ENCODE measurements at regions not wholly inside any gene's neighbourhood (a gene's known extent, or its start where the extent isn't known, plus 50 kb on each side); places are given as distances from the start of the nearest gene placed in this dataset.

DNA sequence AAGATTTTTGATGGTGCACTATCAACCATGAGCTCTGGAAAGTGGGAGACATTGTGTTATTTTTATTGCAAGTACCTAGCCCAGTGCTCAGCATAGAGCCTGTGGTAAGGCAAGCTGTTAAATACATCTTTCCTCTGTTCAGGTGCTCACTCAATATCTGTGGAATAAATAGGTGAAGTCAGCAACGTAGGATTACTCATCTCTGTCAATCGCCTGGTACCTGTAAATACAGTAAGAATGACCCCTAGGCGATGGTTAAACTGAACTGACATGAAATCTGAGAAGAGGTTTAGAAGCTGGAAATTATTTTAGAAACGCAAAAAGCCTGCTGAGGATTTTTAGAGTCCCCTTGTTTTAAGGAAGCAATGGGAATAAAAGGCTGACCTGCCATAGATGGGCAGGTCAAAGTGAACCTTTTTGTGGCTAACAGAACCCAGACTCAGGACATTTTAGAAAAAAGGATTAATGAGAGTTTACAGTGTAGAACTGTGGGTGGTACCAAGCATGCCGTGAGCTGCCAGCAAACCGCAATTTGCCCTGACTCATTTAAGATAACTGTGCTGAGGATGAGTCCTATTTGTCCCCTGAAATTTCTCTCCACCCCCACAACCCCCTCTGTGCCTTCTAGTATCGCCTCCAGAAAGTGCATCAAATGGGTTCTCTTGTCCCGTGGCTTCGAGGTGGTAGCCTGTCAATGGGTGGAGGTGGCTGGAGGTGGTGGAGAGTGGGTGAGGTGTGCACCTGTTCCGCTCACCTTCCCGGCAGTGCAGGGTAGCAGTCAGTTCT is 375.1 kb downstream of the MED10 start:
- TF ChIP-seq, protein P1, sequence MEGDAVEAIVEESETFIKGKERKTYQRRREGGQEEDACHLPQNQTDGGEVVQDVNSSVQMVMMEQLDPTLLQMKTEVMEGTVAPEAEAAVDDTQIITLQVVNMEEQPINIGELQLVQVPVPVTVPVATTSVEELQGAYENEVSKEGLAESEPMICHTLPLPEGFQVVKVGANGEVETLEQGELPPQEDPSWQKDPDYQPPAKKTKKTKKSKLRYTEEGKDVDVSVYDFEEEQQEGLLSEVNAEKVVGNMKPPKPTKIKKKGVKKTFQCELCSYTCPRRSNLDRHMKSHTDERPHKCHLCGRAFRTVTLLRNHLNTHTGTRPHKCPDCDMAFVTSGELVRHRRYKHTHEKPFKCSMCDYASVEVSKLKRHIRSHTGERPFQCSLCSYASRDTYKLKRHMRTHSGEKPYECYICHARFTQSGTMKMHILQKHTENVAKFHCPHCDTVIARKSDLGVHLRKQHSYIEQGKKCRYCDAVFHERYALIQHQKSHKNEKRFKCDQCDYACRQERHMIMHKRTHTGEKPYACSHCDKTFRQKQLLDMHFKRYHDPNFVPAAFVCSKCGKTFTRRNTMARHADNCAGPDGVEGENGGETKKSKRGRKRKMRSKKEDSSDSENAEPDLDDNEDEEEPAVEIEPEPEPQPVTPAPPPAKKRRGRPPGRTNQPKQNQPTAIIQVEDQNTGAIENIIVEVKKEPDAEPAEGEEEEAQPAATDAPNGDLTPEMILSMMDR (IDR thresholded peaks at IDR 0.05; ENCODE audit: low read depth, low read length), result no peak
- no peak for DNase-seq (ENCODE audit: extremely low read depth, low read depth)

DNA sequence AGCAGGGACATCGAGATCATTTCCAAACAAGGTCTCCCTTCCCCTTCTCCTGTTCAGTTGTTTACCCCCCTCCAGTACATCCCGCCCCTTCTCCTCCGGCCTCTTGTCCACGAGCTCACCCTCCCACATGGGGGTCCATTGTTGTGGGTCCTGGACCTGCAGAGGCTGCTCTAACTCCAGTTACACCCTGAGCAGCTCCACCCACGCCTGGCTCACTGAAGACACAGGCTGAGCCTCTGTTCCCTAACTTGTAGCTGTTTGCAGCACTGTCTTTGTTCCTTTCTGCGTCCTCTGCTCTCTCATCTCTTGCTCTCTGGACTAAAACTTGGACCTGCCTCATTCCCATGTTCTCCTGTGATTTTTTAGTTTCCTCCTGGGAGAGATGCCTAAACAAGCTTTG is 377.5 kb downstream of the MED10 start:
- no peak for DNase-seq (ENCODE audit: extremely low read depth, low read depth)
- TF ChIP-seq, protein P1 (IDR thresholded peaks at IDR 0.05; ENCODE audit: low read depth, low read length), result no peak

DNA sequence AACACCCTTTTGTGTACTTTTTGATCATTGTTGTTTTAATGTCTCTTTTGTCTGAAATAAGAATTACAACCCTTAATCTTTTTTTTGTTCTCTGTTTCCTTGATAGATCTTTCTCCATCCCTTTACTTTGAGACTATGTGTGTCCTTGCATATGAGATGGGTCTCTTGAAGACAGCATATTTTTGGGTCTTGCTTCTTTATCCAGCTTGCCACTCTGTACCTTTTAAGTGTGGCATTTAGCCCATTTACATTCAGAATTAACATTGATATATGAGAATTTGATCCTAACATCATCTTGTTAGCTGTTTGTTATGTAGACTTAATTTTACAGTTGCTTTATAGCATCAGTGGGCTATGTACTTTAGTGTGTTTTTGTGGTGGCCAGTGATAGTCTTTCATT is 382.5 kb downstream of the MED10 start:
- TF ChIP-seq, protein P1 (IDR thresholded peaks at IDR 0.05; ENCODE audit: low read depth, low read length), result no peak
- DNase-seq (ENCODE audit: extremely low read depth, low read depth), result no peak

DNA sequence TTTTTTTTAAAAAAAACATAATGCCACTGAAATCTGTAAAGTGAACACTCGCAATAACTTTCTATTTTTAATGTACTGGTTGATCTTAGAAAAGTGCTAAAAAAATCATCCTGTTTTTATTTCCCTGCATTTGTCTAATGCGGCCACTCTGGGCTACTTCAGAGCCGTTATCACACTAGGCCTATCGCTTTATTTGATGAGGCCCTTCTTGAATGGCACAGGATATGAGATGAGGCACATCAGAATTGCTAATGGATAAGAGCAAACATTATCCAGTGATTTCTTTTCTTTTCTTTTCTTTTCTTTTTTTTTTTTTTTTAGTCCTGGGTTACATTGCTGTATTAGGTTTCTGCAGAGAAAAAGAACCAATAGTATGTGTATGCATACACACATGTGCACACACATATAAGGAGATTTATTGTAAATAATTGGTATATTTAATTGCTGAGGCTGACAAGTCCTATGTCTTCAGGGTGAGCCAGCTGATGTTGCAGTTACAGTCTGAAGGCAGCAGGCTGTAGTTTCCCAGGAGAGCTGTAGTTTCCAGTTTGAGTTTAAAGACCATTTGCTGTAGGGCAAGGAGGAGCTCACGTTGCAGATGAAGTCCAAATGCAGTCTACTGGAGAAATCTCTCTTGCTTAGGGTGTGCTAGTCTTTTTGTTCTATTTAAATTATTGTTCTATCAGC is 391.7 kb downstream of the MED10 start:
- DNase-seq (ENCODE audit: extremely low read depth, low read depth), result no peak
- TF ChIP-seq, protein P1 (IDR thresholded peaks at IDR 0.05; ENCODE audit: low read depth, low read length), result no peak

DNA sequence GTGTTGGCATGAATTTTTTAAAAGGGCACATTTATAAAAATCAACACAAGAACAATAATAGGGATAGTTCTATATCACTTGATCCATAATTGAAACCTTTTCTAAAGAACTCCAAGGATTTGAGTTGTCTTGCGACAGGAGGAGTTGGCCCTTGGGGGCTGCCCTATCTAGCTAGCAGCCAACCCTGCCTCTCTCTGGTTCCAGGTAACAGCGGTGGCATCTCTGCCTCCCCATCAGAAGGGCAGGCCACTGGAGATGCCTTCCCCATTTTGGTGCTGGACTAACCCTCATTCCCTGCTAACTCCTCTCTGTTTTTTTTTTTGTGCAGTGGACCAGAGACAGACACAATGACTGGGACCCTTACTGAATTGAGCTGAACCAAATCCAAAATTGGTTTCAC is 393.0 kb downstream of the MED10 start:
- no peak for DNase-seq (ENCODE audit: extremely low read depth, low read depth)
- TF ChIP-seq, protein P1 (IDR thresholded peaks at IDR 0.05; ENCODE audit: low read depth, low read length), result no peak

DNA sequence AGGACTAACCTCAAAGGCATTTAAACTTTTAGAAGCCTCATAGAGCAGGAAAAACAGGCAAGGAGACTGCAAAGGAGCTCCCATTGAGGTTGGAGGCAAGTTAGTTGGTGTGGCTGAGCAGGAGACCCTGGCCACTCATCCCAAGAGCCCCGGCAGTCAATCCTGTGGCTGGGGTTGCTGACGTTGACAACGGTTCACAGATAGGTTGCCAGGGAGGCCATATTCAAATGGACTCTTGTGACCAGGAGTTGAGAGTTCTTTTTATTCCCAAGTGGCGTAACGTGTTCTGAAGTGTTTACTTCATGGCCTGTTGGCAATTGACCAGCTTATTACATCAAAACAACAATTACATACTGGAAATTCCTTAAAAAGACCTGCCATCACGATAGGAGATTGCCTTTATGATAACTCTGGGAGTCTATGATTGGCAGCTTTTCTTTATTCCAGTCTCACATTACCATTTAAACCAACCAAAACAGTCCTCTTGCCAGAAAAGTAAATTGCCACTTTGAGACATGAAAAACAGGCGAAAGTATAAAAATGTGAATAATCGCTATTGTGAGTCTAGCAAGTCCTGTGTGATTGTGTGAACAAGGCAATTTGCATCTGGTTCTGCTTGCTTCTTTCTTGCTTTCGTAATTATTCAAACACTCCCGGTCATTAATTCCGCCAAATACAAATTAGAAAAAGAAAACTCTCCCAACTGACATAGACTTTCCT is 394.9 kb downstream of the MED10 start:
- no peak for DNase-seq (ENCODE audit: extremely low read depth, low read depth)
- TF ChIP-seq, protein P1 (IDR thresholded peaks at IDR 0.05; ENCODE audit: low read depth, low read length), result no peak

DNA sequence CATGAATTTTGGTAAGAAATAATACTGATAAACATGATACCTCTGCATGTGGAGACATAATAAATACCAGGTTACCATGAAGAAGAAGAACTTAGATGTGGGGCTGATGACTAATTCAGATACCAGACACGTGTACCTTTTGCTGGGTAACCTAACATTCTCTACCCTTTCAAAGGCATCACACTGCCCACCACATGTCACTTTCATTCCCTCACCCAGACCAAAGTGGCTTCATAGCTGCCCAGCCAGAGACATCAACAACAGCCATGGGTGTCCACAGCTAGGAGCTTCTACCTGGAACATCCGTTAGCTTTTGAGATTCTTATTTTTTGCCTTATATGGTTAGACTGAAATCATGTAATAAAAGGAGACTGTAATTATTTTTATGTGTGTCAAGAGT is 396.8 kb downstream of the MED10 start:
- DNase-seq (ENCODE audit: extremely low read depth, low read depth), result no peak
- TF ChIP-seq, protein P1 (IDR thresholded peaks at IDR 0.05; ENCODE audit: low read depth, low read length), result no peak
